Ascending aorta (tissue), 2 donors: ENCODE measurements at regions not wholly inside any gene's neighbourhood (a gene's known extent, or its start where the extent isn't known, plus 50 kb on each side); places are given as distances from the start of the nearest gene placed in this dataset.

ENCODE experiments used
- DNase-seq, 2 donors: peaks; one replicate each; pipeline ENCODE4 v3.0.0-alpha.2; 2019; ENCODE audit warnings: low spot score in 2 of 2
- H3K27ac ChIP-seq, 2 donors: fragments of 200-600 bp; sonication (generic); one replicate each; pipeline ENCODE4 v1.5.1; 2016 to 2017; ENCODE audit warnings: mild to moderate bottlenecking in 1 of 2
- H3K27me3 ChIP-seq: fragments of 200-600 bp; sonication (generic); one replicate; pipeline ENCODE4 v1.5.1; 2017
- H3K36me3 ChIP-seq, 2 donors: fragments of 200-600 bp; sonication (generic); one replicate each; pipeline ENCODE4 v1.5.1; 2016
- H3K4me1 ChIP-seq, 2 donors: fragments of 200-600 bp; sonication (generic); one replicate each; pipeline ENCODE4 v1.5.1; 2016 to 2017; ENCODE audit warnings: mild to moderate bottlenecking in 1 of 2
- H3K4me3 ChIP-seq, 2 donors: fragments of 200-600 bp; sonication (generic); one replicate each; pipeline ENCODE4 v1.5.1; 2016 to 2017; ENCODE audit warnings: mild to moderate bottlenecking in 1 of 2
- H3K9me3 ChIP-seq, 2 donors: fragments of 200-600 bp; sonication (generic); one replicate each; pipeline ENCODE4 v1.5.1; 2016
- intact Hi-C: fragments of 100-400 bp; cut with DNase I; formaldehyde crosslinking; loops from one replicate; pipeline ENCODE4 v1.15.1; 2023
- TF ChIP-seq, protein P1 (sequence below), 3 experiments: fragments of 200-600 bp in 2 of 3; fragments of 450-650 bp in 1 of 3; sonication (generic) in 2 of 3; IDR thresholded peaks; one replicate each; pipeline ENCODE4 v1.5.1; 2016 to 2019; ENCODE audit warnings: antibody characterized with exemption in 3 of 3, mild to moderate bottlenecking in 1 of 3, moderate library complexity in 1 of 3

DNA sequence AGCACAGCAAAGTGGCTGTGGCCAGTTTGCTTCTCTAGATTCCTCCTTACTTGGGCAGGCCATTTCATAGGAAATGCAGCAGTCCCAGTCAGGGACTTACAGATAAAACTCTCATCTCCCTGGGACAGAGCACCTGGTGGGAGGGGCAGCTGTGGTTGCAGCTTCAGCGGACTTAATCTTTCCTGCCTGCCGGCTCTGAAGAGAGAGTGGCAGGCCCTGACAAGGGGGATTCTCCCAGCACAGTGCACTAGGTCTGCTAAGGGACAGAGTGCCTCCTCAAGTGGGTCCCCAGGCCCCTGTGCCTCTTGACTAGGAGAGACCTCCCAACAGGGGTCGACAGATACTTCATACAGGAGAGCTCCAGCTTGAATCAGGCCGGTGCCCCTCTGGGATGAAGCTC, 1649.1 kb downstream of the LRRC4C start:
- intact Hi-C loops: loop anchor here (5.0 kb wide), 1 partner anchor 158 kb away; no protein-coding TSS in a partner anchor
- Histone ChIP-seq H3K27ac (no peak overlapping the region), H3K4me1 (no peaks in the 10 kb centered on the region), H3K27me3 (no peaks in the 10 kb centered on the region), H3K9me3 (no peaks in the 10 kb centered on the region), H3K4me3 (no peak overlapping the region), H3K36me3 (no peaks in the 10 kb centered on the region)
- no peak for DNase-seq
- TF ChIP-seq, protein P1, sequence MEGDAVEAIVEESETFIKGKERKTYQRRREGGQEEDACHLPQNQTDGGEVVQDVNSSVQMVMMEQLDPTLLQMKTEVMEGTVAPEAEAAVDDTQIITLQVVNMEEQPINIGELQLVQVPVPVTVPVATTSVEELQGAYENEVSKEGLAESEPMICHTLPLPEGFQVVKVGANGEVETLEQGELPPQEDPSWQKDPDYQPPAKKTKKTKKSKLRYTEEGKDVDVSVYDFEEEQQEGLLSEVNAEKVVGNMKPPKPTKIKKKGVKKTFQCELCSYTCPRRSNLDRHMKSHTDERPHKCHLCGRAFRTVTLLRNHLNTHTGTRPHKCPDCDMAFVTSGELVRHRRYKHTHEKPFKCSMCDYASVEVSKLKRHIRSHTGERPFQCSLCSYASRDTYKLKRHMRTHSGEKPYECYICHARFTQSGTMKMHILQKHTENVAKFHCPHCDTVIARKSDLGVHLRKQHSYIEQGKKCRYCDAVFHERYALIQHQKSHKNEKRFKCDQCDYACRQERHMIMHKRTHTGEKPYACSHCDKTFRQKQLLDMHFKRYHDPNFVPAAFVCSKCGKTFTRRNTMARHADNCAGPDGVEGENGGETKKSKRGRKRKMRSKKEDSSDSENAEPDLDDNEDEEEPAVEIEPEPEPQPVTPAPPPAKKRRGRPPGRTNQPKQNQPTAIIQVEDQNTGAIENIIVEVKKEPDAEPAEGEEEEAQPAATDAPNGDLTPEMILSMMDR (IDR thresholded peaks at IDR 0.05): no peak

DNA sequence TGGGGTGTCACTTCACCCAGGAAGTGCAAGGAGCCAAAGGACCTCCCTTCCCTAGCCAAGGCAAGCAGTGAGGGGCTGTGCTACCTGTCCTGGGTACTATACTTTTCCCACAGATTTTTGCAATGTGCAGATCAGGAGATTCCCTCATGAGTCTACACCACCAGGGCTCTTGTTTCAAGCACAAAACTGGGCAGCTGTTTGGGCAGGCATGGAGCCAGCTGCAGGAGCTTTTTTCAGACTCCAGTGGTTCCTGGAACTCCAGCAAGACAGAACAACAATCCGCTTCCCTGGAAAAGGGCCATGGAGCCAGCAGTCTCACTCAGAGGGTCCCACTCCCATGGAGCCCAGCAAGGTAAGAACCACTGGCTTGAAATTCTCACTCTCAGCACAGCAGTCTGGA, 1649.6 kb downstream of the LRRC4C start:
- H3K36me3 ChIP-seq: no peaks in the 10 kb centered on the region
- H3K4me3 ChIP-seq: no peak overlapping the region
- no peak overlapping the region for H3K27ac ChIP-seq
- DNase-seq: no peak
- intact Hi-C loops: loop anchor here (5.0 kb wide), 1 partner anchor 158 kb away; no protein-coding TSS in a partner anchor
- TF ChIP-seq, protein P1 (IDR thresholded peaks at IDR 0.05): no peak
- H3K9me3 ChIP-seq: no peaks in the 10 kb centered on the region
- H3K27me3 ChIP-seq: no peaks in the 10 kb centered on the region
- no peaks in the 10 kb centered on the region for H3K4me1 ChIP-seq

DNA sequence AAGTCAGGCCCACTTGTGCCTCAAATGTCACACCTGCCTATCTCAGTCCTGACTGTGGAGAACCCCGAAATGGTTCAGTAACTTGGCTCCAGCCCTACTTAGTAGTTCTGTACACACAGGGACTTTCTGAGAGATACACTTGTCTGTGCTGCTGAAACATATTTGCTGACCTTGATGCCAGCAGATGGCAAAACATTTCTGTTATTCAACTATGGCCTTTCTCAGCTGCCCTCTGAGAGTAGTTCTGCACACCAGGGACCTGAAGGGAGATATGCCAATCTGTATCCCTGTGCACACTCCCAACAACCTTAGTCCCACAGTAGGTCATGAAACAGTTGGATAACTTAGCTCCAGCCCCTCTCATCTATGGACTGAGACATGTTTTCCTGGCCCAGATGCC, 1651.5 kb downstream of the LRRC4C start:
- H3K4me1 ChIP-seq: no peaks in the 10 kb centered on the region
- TF ChIP-seq, protein P1 (IDR thresholded peaks at IDR 0.05): no peak
- H3K36me3 ChIP-seq: no peaks in the 10 kb centered on the region
- no peak overlapping the region for H3K4me3 ChIP-seq
- H3K9me3 ChIP-seq: no peaks in the 10 kb centered on the region
- no peaks in the 10 kb centered on the region for H3K27me3 ChIP-seq
- no peak overlapping the region for H3K27ac ChIP-seq
- no peak for DNase-seq
- intact Hi-C loops: no loop called here

DNA sequence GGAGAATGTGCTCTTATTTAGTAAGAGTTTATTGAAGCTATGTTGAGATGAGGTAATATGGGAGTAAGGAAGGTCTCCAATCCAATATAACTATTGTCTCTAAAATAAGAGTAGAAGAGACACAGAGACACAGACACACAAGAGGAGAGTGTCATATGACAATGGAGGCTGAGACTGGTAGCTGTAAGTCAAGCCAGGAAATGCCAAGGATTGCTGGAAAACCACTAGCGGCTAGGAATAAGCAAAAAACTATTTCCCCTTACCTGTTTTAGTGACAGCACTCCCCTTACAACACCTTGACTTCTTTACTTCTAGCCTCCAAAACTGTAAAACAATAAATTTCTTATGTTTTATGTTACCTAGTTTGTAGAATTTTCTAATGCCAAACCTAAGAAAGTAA, 1652.8 kb downstream of the LRRC4C start:
- H3K36me3 ChIP-seq: no peaks in the 10 kb centered on the region
- H3K9me3 ChIP-seq: no peaks in the 10 kb centered on the region
- intact Hi-C loops: no loop called here
- H3K4me3 ChIP-seq: no peak overlapping the region
- H3K4me1 ChIP-seq: no peaks in the 10 kb centered on the region
- TF ChIP-seq, protein P1 (IDR thresholded peaks at IDR 0.05): no peak
- no peak for DNase-seq
- H3K27me3 ChIP-seq: no peaks in the 10 kb centered on the region
- H3K27ac ChIP-seq: no peak overlapping the region

DNA sequence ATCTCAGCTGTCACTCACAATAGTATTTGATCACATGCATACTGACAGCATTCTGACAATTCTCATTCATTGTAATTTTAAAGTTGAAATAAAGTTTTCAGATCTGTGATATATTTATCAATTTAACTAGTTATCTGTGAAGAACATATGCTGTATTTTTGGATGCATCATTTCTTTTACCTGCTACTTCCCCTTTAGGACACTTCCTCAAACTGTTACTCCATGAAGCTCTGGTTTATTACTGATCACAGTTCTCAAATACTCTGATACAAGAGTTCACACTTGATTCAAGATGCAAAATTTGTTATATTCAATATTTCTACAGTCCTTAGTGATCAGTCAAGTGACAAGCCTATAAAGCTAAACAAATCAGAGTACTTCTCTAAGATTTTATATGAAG, 1655.2 kb downstream of the LRRC4C start:
- no peaks in the 10 kb centered on the region for H3K27me3 ChIP-seq
- no peak overlapping the region for H3K4me3 ChIP-seq
- intact Hi-C loops: no loop called here
- H3K4me1 ChIP-seq: no peaks in the 10 kb centered on the region
- no peaks in the 10 kb centered on the region for H3K9me3 ChIP-seq
- TF ChIP-seq, protein P1 (IDR thresholded peaks at IDR 0.05): no peak
- H3K36me3 ChIP-seq: no peaks in the 10 kb centered on the region
- DNase-seq: no peak
- no peak overlapping the region for H3K27ac ChIP-seq

DNA sequence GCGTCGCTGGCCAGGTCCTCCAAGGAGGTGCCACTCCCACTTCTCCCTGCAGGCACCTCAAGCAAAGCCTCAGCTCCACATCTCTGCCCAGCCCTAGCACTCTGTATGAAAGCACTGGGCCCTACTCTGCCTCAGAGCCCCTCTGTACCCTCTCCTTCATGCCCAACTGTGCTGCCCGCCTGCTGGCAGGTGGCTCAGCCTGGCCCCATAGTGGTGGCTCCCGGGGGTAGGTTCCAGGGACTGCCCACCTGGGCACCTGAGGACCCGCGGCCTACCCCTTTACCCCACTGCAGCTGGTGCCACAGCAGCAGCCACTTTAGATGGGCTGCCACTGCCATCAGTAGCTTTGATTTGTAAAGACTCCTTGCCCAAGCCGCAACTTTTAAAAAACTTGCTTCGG, 1672.8 kb downstream of the LRRC4C start:
- Histone ChIP-seq H3K9me3 (no peaks in the 10 kb centered on the region), H3K27ac (no peak overlapping the region), H3K4me1 (no peaks in the 10 kb centered on the region), H3K36me3 (no peaks in the 10 kb centered on the region), H3K4me3 (no peak overlapping the region), H3K27me3 (no peaks in the 10 kb centered on the region)
- intact Hi-C loops: no loop called here
- TF ChIP-seq, protein P1 (IDR thresholded peaks at IDR 0.05): no peak
- DNase-seq: no peak
